ENCODE measurements at regions not wholly inside any gene's neighbourhood (a gene's known extent, or its start where the extent isn't known, plus 50 kb on each side); places are given as distances from the start of the nearest gene placed in this dataset.
"Not testable (repeated sequence)": the region's sequence is repeated elsewhere in the genome, so short reads cannot be mapped to it uniquely, and the experiment has no call there.

GRCh38 chr2:11877764-11878163 is 131.3 kb downstream of the LPIN1 start:
- DNase-seq (ENCODE audit: low read depth in 2 of 2): no peak

- not testable (repeated sequence) for DNase-seq (ENCODE audit: low read depth in 2 of 2)
Observed at GRCh38 chr2:11885253-11885652, 138.8 kb downstream of the LPIN1 start.

- DNase-seq (ENCODE audit: low read depth in 2 of 2): not testable (repeated sequence)
Observed at GRCh38 chr2:11886899-11887298, 140.5 kb downstream of the LPIN1 start.

- no peak for DNase-seq (ENCODE audit: low read depth in 2 of 2)
Observed at GRCh38 chr2:11889101-11889850, 142.8 kb downstream of the LPIN1 start.

GRCh38 chr2:11889854-11890253 is 143.4 kb downstream of the LPIN1 start:
- DNase-seq (ENCODE audit: low read depth in 2 of 2): no peak

GRCh38 chr2:11891028-11891427 is 144.6 kb downstream of the LPIN1 start:
- DNase-seq (ENCODE audit: low read depth in 2 of 2): no peak

- no peak for DNase-seq (ENCODE audit: low read depth in 2 of 2)
Observed at GRCh38 chr2:11891671-11892440, 145.4 kb downstream of the LPIN1 start.

GRCh38 chr2:11896386-11896785 is 150.0 kb downstream of the LPIN1 start:
- DNase-seq (ENCODE audit: low read depth in 2 of 2): no peak

GRCh38 chr2:11898576-11898975 is 152.1 kb downstream of the LPIN1 start:
- no peak for DNase-seq (ENCODE audit: low read depth in 2 of 2)

GRCh38 chr2:11899264-11899818 is 152.9 kb downstream of the LPIN1 start:
- DNase-seq (ENCODE audit: low read depth in 2 of 2): no peak

GRCh38 chr2:11900891-11901290 is 154.5 kb downstream of the LPIN1 start:
- DNase-seq (ENCODE audit: low read depth in 2 of 2): not testable (repeated sequence)

- no peak for DNase-seq (ENCODE audit: low read depth in 2 of 2)
Observed at GRCh38 chr2:11901351-11902069, 155.1 kb downstream of the LPIN1 start.

GRCh38 chr2:11903085-11903606 is 156.7 kb downstream of the LPIN1 start:
- no peak for DNase-seq (ENCODE audit: low read depth in 2 of 2)

GRCh38 chr2:11904029-11904428 is 157.6 kb downstream of the LPIN1 start:
- DNase-seq (ENCODE audit: low read depth in 2 of 2): no peak

GRCh38 chr2:11904941-11905340 is 158.5 kb downstream of the LPIN1 start:
- no peak for DNase-seq (ENCODE audit: low read depth in 2 of 2)

GRCh38 chr2:11907190-11907589 is 160.8 kb downstream of the LPIN1 start:
- no peak for DNase-seq (ENCODE audit: low read depth in 2 of 2)

- DNase-seq (ENCODE audit: low read depth in 2 of 2): no peak
Observed at GRCh38 chr2:11910971-11911370, 164.5 kb downstream of the LPIN1 start.

- no peak for DNase-seq (ENCODE audit: low read depth in 2 of 2)
Observed at GRCh38 chr2:11912980-11913379, 166.5 kb downstream of the LPIN1 start.

- no peak for DNase-seq (ENCODE audit: low read depth in 2 of 2)
Observed at GRCh38 chr2:11914455-11914854, 168.0 kb downstream of the LPIN1 start.

GRCh38 chr2:11915650-11916049 is 169.2 kb downstream of the LPIN1 start:
- no peak for DNase-seq (ENCODE audit: low read depth in 2 of 2)

- DNase-seq (ENCODE audit: low read depth in 2 of 2): no peak
Observed at GRCh38 chr2:11919953-11920352, 173.5 kb downstream of the LPIN1 start.

GRCh38 chr2:11920993-11921583 is 174.7 kb downstream of the LPIN1 start:
- DNase-seq (ENCODE audit: low read depth in 2 of 2): no peak
